Renal cortex interstitium (tissue), 11 donors: ENCODE measurements at regions not wholly inside any gene's neighbourhood (a gene's known extent, or its start where the extent isn't known, plus 50 kb on each side); places are given as distances from the start of the nearest gene placed in this dataset.

Experiments
- DNase-seq, 11 donors: peaks; one replicate each; pipeline ENCODE4 v3.0.0-alpha.2; 2013; ENCODE audit warnings: low read depth in 9 of 11, low spot score in 4 of 11; ENCODE audit errors: extremely low read depth in 1 of 11

GRCh38 chr1:198925567-198925966, 286.7 kb downstream of the PTPRC start:
- DNase-seq, result no peak

GRCh38 chr1:198927129-198927528, 288.3 kb downstream of the PTPRC start:
- no peak for DNase-seq

GRCh38 chr1:198929111-198929604, 290.3 kb downstream of the PTPRC start:
- DNase-seq, result no peak

- DNase-seq, result peak in 1 of 11 donors; percentile 11
These were observed 291.2 kb downstream of the PTPRC start for GRCh38 chr1:198929961-198930599.

- DNase-seq, result peak in 1 of 11 donors; percentile 16
These were observed 293.6 kb downstream of the PTPRC start for GRCh38 chr1:198932351-198932991.

- DNase-seq, result no peak
These were observed 294.8 kb downstream of the PTPRC start for GRCh38 chr1:198933515-198934222.

GRCh38 chr1:198934426-198934825, 295.6 kb downstream of the PTPRC start:
- no peak for DNase-seq

GRCh38 chr1:198934901-198935305, 296.1 kb downstream of the PTPRC start:
- DNase-seq, result peak in 1 of 11 donors; percentile 7

GRCh38 chr1:198935306-198935921, 296.6 kb downstream of the PTPRC start:
- peak in 10 of 11 donors; percentile 64 to 89 (median 76) for DNase-seq

GRCh38 chr1:198936371-198937083, 297.7 kb downstream of the PTPRC start:
- peak in 2 of 11 donors; percentile 18 to 30 for DNase-seq

- DNase-seq, result peak in 8 of 11 donors; percentile 48 to 85 (median 78)
These were observed 298.6 kb downstream of the PTPRC start for GRCh38 chr1:198937231-198938031.

GRCh38 chr1:198939286-198939685, 300.4 kb downstream of the PTPRC start:
- DNase-seq, result no peak

- no peak for DNase-seq
These were observed 301.1 kb downstream of the PTPRC start for GRCh38 chr1:198939956-198940355.

GRCh38 chr1:198942466-198942865, 303.6 kb downstream of the PTPRC start:
- DNase-seq, result no peak

GRCh38 chr1:198943484-198944187, 304.8 kb downstream of the PTPRC start:
- no peak for DNase-seq

GRCh38 chr1:198947456-198947855, 308.6 kb downstream of the PTPRC start:
- DNase-seq, result no peak

GRCh38 chr1:198948895-198949659, 310.2 kb downstream of the PTPRC start:
- no peak for DNase-seq
